Activated T-cell treated with anti-CD3 and anti-CD28 coated beads, Interleukin-2, amount 50 U/mL, for 4 hours (primary cell): ENCODE measurements at regions not wholly inside any gene's neighbourhood (a gene's known extent, or its start where the extent isn't known, plus 50 kb on each side); places are given as distances from the start of the nearest gene placed in this dataset.
"Not testable (repeated sequence)": the region's sequence is repeated elsewhere in the genome, so short reads cannot be mapped to it uniquely, and the experiment has no call there.

Source experiments
- ATAC-seq, 2 donors: fragments of 200-7000 bp; cut with Tn5 transposase; one replicate each; pipeline ENCODE4 v1.10.0; 2021
- DNase-seq: peaks from one replicate; pipeline ENCODE4 v3.0.0-alpha.2; 2020
- H3K27me3 Mint-ChIP-seq: one replicate; pipeline ENCODE4 v1.8.0; 2021; ENCODE audit warnings: low read depth, mixed read lengths
- H3K36me3 Mint-ChIP-seq: one replicate; pipeline ENCODE4 v1.8.0; 2022; ENCODE audit warnings: mixed read lengths; ENCODE audit not compliant: insufficient read depth
- H3K4me1 Mint-ChIP-seq: one replicate; pipeline ENCODE4 v1.8.0; 2021; ENCODE audit warnings: low read depth, mixed read lengths
- H3K4me3 Mint-ChIP-seq: one replicate; pipeline ENCODE4 v1.8.0; 2021; ENCODE audit warnings: mild to moderate bottlenecking, moderate library complexity, mixed read lengths
- H3K9me3 Mint-ChIP-seq: one replicate; pipeline ENCODE4 v1.8.0; 2021; ENCODE audit warnings: mixed read lengths

- DNase-seq (no peak), ATAC-seq (no peak)
- Mint-ChIP-seq H3K27me3 (no peaks in the 10 kb centered on the region), H3K4me1 (no peaks in the 10 kb centered on the region), H3K9me3 (no peaks in the 10 kb centered on the region), H3K4me3 (no peak overlapping the region), H3K36me3 (no peaks in the 10 kb centered on the region)
Measured at GRCh38 chr2:16109368-16109820, 169.0 kb downstream of the MYCN start.

GRCh38 chr2:16107246-16107645 is 166.9 kb downstream of the MYCN start:
- H3K4me3 Mint-ChIP-seq = no peak overlapping the region

GRCh38 chr2:16106619-16107018 is 166.3 kb downstream of the MYCN start:
- ATAC-seq = no peak

More at GRCh38 chr2:16107246-16107645, 166.9 kb downstream of the MYCN start:
- no peaks in the 10 kb centered on the region for H3K36me3 Mint-ChIP-seq
- H3K9me3 Mint-ChIP-seq = no peaks in the 10 kb centered on the region
- H3K4me1 Mint-ChIP-seq = no peaks in the 10 kb centered on the region
- H3K27me3 Mint-ChIP-seq = no peaks in the 10 kb centered on the region
- DNase-seq (no peak), ATAC-seq (no peak)

GRCh38 chr2:16105669-16106281 is 165.4 kb downstream of the MYCN start:
- H3K4me1 Mint-ChIP-seq = no peaks in the 10 kb centered on the region
- no peaks in the 10 kb centered on the region for H3K27me3 Mint-ChIP-seq
- ATAC-seq = no peak
- H3K4me3 Mint-ChIP-seq = no peak overlapping the region
- no peak for DNase-seq
- H3K9me3 Mint-ChIP-seq = no peaks in the 10 kb centered on the region
- no peaks in the 10 kb centered on the region for H3K36me3 Mint-ChIP-seq

More at GRCh38 chr2:16106619-16107018, 166.3 kb downstream of the MYCN start:
- Mint-ChIP-seq H3K27me3 (no peaks in the 10 kb centered on the region), H3K4me3 (no peak overlapping the region), H3K36me3 (no peaks in the 10 kb centered on the region), H3K4me1 (no peaks in the 10 kb centered on the region), H3K9me3 (no peaks in the 10 kb centered on the region)
- no peak for DNase-seq

- no peak for ATAC-seq
- H3K4me1 Mint-ChIP-seq = no peaks in the 10 kb centered on the region
- no peak for DNase-seq
- H3K36me3 Mint-ChIP-seq = no peaks in the 10 kb centered on the region
- no peaks in the 10 kb centered on the region for H3K9me3 Mint-ChIP-seq
- no peak overlapping the region for H3K4me3 Mint-ChIP-seq
- no peaks in the 10 kb centered on the region for H3K27me3 Mint-ChIP-seq
Measured at GRCh38 chr2:16104949-16105668, 164.8 kb downstream of the MYCN start.

GRCh38 chr2:16104315-16104948 is 164.1 kb downstream of the MYCN start:
- Mint-ChIP-seq H3K27me3 (no peaks in the 10 kb centered on the region), H3K9me3 (no peaks in the 10 kb centered on the region), H3K4me3 (no peak overlapping the region), H3K4me1 (no peaks in the 10 kb centered on the region), H3K36me3 (no peaks in the 10 kb centered on the region)
- ATAC-seq (no peak), DNase-seq (no peak)

- H3K27me3 Mint-ChIP-seq = no peaks in the 10 kb centered on the region
- no peaks in the 10 kb centered on the region for H3K4me1 Mint-ChIP-seq
- no peaks in the 10 kb centered on the region for H3K9me3 Mint-ChIP-seq
- H3K36me3 Mint-ChIP-seq = no peaks in the 10 kb centered on the region
- no peak for ATAC-seq
- no peak overlapping the region for H3K4me3 Mint-ChIP-seq
- DNase-seq = no peak
Measured at GRCh38 chr2:16103614-16104314, 163.4 kb downstream of the MYCN start.

- Mint-ChIP-seq H3K4me3 (no peak overlapping the region), H3K4me1 (no peaks in the 10 kb centered on the region)
Measured at GRCh38 chr2:16102976-16103380, 162.6 kb downstream of the MYCN start.

GRCh38 chr2:16102358-16102975 is 162.1 kb downstream of the MYCN start:
- Mint-ChIP-seq H3K36me3 (no peaks in the 10 kb centered on the region), H3K4me3 (no peak overlapping the region), H3K27me3 (no peaks in the 10 kb centered on the region), H3K9me3 (no peaks in the 10 kb centered on the region), H3K4me1 (no peaks in the 10 kb centered on the region)
- ATAC-seq (no peak), DNase-seq (no peak)

More at GRCh38 chr2:16102976-16103380, 162.6 kb downstream of the MYCN start:
- no peak for DNase-seq
- H3K36me3 Mint-ChIP-seq = no peaks in the 10 kb centered on the region
- no peak for ATAC-seq
- no peaks in the 10 kb centered on the region for H3K27me3 Mint-ChIP-seq
- H3K9me3 Mint-ChIP-seq = no peaks in the 10 kb centered on the region

GRCh38 chr2:16101196-16101595 is 160.8 kb downstream of the MYCN start:
- ATAC-seq = no peak

GRCh38 chr2:16100006-16100405 is 159.7 kb downstream of the MYCN start:
- no peak for DNase-seq
- H3K36me3 Mint-ChIP-seq = no peaks in the 10 kb centered on the region
- H3K4me3 Mint-ChIP-seq = no peak overlapping the region
- ATAC-seq = no peak
- H3K9me3 Mint-ChIP-seq = no peaks in the 10 kb centered on the region
- H3K4me1 Mint-ChIP-seq = no peaks in the 10 kb centered on the region
- H3K27me3 Mint-ChIP-seq = no peaks in the 10 kb centered on the region

More at GRCh38 chr2:16101196-16101595, 160.8 kb downstream of the MYCN start:
- no peak for DNase-seq
- Mint-ChIP-seq H3K36me3 (no peaks in the 10 kb centered on the region), H3K9me3 (no peaks in the 10 kb centered on the region), H3K4me3 (no peak overlapping the region), H3K27me3 (no peaks in the 10 kb centered on the region), H3K4me1 (no peaks in the 10 kb centered on the region)

- no peak for DNase-seq
- no peaks in the 10 kb centered on the region for H3K27me3 Mint-ChIP-seq
- ATAC-seq = no peak
- H3K9me3 Mint-ChIP-seq = no peaks in the 10 kb centered on the region
- no peak overlapping the region for H3K4me3 Mint-ChIP-seq
- no peaks in the 10 kb centered on the region for H3K4me1 Mint-ChIP-seq
- H3K36me3 Mint-ChIP-seq = no peaks in the 10 kb centered on the region
Measured at GRCh38 chr2:16099326-16099725, 159.0 kb downstream of the MYCN start.

GRCh38 chr2:16096962-16097361 is 156.6 kb downstream of the MYCN start:
- no peaks in the 10 kb centered on the region for H3K27me3 Mint-ChIP-seq
- no peaks in the 10 kb centered on the region for H3K4me1 Mint-ChIP-seq
- H3K4me3 Mint-ChIP-seq = no peak overlapping the region
- DNase-seq (no peak), ATAC-seq (no peak)
- H3K36me3 Mint-ChIP-seq = no peaks in the 10 kb centered on the region
- H3K9me3 Mint-ChIP-seq = no peaks in the 10 kb centered on the region

GRCh38 chr2:16095483-16095882 is 155.1 kb downstream of the MYCN start:
- H3K27me3 Mint-ChIP-seq, H3K4me3 Mint-ChIP-seq, H3K36me3 Mint-ChIP-seq, H3K9me3 Mint-ChIP-seq, DNase-seq, H3K4me1 Mint-ChIP-seq, ATAC-seq: not testable (repeated sequence)
